NCI-H748 (cell line): ENCODE measurements at regions not wholly inside any gene's neighbourhood (a gene's known extent, or its start where the extent isn't known, plus 50 kb on each side); places are given as distances from the start of the nearest gene placed in this dataset.

Source experiments
- DNase-seq: peaks from one replicate; lab custom pipeline; 2025; ENCODE audit not compliant: unreplicated experiment; lab: John Stamatoyannopoulos, UW

DNA sequence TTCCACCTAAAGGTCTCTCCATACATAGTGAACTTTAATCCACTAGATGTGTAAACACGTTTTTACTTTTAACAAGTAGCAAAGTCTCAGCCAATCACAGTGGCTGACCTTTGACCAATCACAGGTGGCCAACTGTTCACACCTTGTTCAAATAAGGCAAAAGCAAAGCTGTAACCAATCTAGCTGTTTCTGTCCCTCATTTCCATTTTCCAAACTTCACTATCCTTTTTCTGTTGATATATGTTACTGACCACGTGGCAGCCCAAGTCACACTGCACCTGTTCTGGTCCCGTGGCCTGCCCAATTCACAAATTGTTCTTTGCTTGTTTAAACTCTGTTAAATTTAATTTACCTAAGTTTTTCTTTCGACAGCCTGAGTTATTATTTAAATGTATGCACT is 393.5 kb upstream of the NETO1 start:
- no peak for DNase-seq

DNA sequence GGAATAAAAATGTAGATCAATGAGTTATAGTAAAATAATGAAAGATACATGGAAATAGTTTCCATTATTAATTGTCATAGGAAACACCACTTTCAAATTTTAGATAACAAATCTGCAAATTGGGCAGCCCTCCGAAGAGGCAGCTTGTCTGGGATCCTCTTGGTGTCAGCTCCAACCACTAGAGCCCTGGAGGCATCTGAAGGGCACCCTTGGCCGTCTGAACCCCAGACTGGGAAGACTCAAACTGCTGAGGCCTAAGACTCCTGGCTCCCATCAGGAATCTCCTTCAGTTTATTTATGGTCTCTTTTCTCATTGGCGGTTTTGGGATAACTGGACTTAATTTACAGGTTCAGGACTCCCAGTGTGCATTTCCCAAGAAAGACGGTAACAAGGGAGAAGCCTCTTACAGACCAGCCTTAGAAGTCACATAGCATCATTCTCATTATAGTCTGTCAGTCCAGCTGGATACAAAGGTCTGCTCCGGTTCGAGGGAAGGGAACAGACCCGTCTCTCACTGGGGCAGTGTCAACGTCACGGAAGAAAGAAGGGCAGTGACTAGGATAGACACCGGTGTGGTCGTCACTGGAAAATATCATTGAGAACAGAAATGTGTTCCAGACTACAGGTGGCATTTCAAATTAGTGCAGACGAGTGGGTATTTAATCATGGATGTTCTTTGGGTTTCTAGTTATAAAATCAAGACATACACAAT is 390.7 kb upstream of the NETO1 start:
- DNase-seq, result no peak

DNA sequence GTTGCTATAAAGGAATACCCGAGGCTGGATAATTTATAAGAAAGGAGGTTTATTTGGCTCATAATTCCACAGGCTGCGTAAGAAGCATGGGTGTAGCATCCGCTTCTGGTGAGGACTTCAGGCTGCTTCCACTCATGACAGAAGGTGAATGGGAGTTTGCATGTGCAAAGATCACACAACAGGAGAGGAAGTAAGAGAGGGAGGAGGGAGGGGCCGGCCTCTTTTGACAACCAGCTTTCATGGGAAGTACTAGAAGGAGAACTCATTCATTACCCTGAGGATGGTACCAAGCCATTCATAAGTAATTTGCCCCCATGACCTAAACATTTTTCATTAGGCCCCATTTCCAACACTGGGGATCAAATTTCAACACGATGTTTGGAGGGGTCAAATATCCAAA is 386.8 kb upstream of the NETO1 start:
- no peak for DNase-seq

GRCh38 chr18:73249030-73249429 is 381.2 kb upstream of the NETO1 start:
- no peak for DNase-seq

GRCh38 chr18:73246763-73247162 is 379.0 kb upstream of the NETO1 start:
- no peak for DNase-seq

- DNase-seq, result peak; percentile 59
Measured at GRCh38 chr18:73245345-73245744, 377.6 kb upstream of the NETO1 start.

DNA sequence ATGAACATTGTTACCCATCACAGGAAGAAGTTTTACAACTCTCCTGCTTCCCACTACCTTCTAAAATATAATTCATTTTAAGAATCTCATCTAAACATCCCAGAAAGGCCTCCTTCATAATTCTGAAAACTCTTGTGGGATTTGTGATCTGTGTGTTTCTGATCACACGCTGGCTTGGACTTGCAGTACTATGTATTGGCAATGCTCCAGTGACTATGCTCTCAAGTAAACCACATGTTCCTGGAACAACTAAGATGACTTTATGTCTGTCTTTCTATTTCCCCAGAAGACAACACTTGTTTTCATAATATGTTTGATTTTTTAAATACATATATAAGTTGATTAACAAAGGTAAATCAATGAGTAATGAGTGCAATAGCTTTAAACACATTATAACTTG is 376.6 kb upstream of the NETO1 start:
- no peak for DNase-seq

- DNase-seq, result no peak
Measured at GRCh38 chr18:73240899-73241298, 373.1 kb upstream of the NETO1 start.

GRCh38 chr18:73235921-73236320 is 368.1 kb upstream of the NETO1 start:
- DNase-seq, result no peak

- no peak for DNase-seq
Measured at GRCh38 chr18:73235491-73235890, 367.7 kb upstream of the NETO1 start.

DNA sequence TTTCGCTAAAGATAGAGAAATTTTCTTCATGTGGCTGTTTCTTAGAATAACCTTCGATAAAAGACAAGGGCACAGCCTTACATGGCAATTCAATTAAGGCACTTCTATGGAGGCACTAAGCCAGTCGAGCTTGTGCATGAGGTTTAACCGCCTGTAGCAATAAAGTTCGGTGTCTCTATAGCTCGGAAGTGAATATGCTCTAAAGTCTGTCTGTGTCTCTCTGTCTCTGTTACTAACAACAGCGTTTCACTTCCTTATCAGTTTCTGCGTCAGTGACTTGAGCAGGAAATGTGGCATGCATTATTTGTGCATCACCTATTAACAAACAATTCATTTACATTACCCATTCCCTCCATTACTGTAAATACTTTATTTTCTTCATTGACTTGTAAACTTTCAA is 365.1 kb upstream of the NETO1 start:
- DNase-seq, result no peak

GRCh38 chr18:73220663-73221062 is 352.9 kb upstream of the NETO1 start:
- no peak for DNase-seq

- no peak for DNase-seq
Measured at GRCh38 chr18:73218293-73218692, 350.5 kb upstream of the NETO1 start.

GRCh38 chr18:73214970-73215369 is 347.2 kb upstream of the NETO1 start:
- no peak for DNase-seq

- no peak for DNase-seq
Measured at GRCh38 chr18:73212442-73212841, 344.7 kb upstream of the NETO1 start.

GRCh38 chr18:73201940-73202339 is 334.2 kb upstream of the NETO1 start:
- DNase-seq, result no peak

GRCh38 chr18:73199151-73199550 is 331.4 kb upstream of the NETO1 start:
- DNase-seq, result no peak

GRCh38 chr18:73189718-73190117 is 321.9 kb upstream of the NETO1 start:
- DNase-seq, result no peak

DNA sequence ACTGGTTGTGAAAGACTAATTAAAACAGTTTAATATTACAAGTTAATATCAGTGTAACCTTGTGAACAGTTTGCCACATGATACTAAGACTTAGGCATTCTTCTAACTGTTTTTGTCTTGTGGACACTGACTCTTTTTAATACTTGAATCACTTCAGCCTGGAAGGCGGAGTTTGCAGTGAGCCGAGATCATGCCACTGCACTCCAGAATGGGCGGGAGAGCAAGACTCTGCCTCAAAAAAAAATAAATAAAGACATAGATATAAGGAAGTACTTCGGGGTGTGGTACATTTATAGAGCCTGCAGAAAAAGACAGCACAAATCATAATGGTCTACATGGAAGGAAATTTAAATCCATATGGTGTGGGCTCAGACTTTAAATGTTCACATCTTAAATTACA is 300.4 kb upstream of the NETO1 start:
- no peak for DNase-seq

DNA sequence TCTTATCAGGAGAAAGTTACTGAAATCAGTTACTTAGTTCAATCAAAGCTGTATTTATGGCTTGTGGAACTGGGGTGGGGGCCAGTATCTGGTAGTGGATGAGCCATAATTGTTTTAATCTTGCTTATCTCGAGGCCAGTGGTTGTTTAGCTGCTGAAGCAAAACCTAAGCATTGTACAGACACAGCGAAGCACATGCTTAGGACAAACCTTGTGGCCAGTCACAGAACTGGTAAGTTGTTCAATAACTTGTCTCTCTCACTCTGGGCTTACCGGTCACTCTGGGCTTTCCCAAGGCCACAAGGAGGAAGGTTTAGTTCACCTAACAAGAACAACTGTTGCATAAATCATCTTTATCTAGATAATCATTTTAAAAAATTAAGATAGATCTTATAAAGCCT is 296.6 kb upstream of the NETO1 start:
- no peak for DNase-seq

- no peak for DNase-seq
Measured at GRCh38 chr18:73163236-73163635, 295.4 kb upstream of the NETO1 start.

DNA sequence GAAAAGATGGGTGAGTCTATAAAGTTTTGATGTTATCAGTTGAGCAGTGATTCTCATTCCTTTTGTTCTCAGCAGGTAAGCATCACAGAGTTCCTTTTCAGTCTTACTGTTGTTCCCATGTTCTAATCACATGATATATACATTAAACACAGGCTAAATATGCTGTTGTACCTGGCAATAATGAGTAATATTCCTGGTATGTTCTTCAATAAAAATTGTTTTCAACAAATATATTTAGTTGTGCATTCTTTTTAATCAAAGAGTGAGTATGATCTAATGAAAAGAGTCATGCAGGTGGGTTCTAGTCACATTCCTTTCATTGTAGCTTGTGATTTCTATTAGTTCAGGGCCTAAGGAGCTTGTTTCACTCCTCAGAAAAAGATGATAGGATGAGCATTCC is 288.3 kb upstream of the NETO1 start:
- no peak for DNase-seq

GRCh38 chr18:73153271-73153670 is 285.5 kb upstream of the NETO1 start:
- no peak for DNase-seq
